HG03066 (cell line): ENCODE measurements at regions not wholly inside any gene's neighbourhood (a gene's known extent, or its start where the extent isn't known, plus 50 kb on each side); places are given as distances from the start of the nearest gene placed in this dataset.
"Not testable (repeated sequence)": the region's sequence is repeated elsewhere in the genome, so short reads cannot be mapped to it uniquely, and the experiment has no call there.

Experiments used
- ATAC-seq: cut with Tn5 transposase; IDR thresholded peaks from one replicate; pipeline ENCODE4 v1.9.1; 2021; ENCODE audit warnings: low read depth; ENCODE audit not compliant: unreplicated experiment

- no peak for ATAC-seq
These were observed 147.7 kb downstream of the COG6 start for GRCh38 chr13:39803156-39803555.

GRCh38 chr13:39803851-39804250, 148.4 kb downstream of the COG6 start:
- ATAC-seq: no peak

GRCh38 chr13:39804332-39805210, 149.1 kb downstream of the COG6 start:
- no peak for ATAC-seq

- ATAC-seq: no peak
These were observed 154.0 kb downstream of the COG6 start for GRCh38 chr13:39809466-39809865.

GRCh38 chr13:39810091-39810877, 154.8 kb downstream of the COG6 start:
- no peak for ATAC-seq

GRCh38 chr13:39811051-39811450, 155.6 kb downstream of the COG6 start:
- no peak for ATAC-seq

GRCh38 chr13:39811696-39812095, 156.2 kb downstream of the COG6 start:
- ATAC-seq: no peak

- ATAC-seq: no peak
These were observed 160.1 kb downstream of the COG6 start for GRCh38 chr13:39815345-39816111.

- no peak for ATAC-seq
These were observed 161.5 kb downstream of the COG6 start for GRCh38 chr13:39816936-39817335.

GRCh38 chr13:39818953-39819352, 163.5 kb downstream of the COG6 start:
- ATAC-seq: no peak

GRCh38 chr13:39820606-39821005, 165.1 kb downstream of the COG6 start:
- no peak for ATAC-seq

GRCh38 chr13:39821977-39822376, 166.5 kb downstream of the COG6 start:
- ATAC-seq: no peak

- ATAC-seq: no peak
These were observed 167.0 kb downstream of the COG6 start for GRCh38 chr13:39822437-39822836.

- no peak for ATAC-seq
These were observed 167.7 kb downstream of the COG6 start for GRCh38 chr13:39823063-39823713.

GRCh38 chr13:39825886-39826285, 170.4 kb downstream of the COG6 start:
- ATAC-seq: no peak

- no peak for ATAC-seq
These were observed 179.8 kb downstream of the COG6 start for GRCh38 chr13:39835253-39835652.

- ATAC-seq: no peak
These were observed 180.6 kb downstream of the COG6 start for GRCh38 chr13:39836038-39836437.

- ATAC-seq: not testable (repeated sequence)
These were observed 182.4 kb downstream of the COG6 start for GRCh38 chr13:39837866-39838265.

- ATAC-seq: no peak
These were observed 184.7 kb downstream of the COG6 start for GRCh38 chr13:39840201-39840600.

- ATAC-seq: no peak
These were observed 191.9 kb downstream of the COG6 start for GRCh38 chr13:39847336-39847735.
